ENCODE measurements at regions not wholly inside any gene's neighbourhood (a gene's known extent, or its start where the extent isn't known, plus 50 kb on each side); places are given as distances from the start of the nearest gene placed in this dataset.

DNA sequence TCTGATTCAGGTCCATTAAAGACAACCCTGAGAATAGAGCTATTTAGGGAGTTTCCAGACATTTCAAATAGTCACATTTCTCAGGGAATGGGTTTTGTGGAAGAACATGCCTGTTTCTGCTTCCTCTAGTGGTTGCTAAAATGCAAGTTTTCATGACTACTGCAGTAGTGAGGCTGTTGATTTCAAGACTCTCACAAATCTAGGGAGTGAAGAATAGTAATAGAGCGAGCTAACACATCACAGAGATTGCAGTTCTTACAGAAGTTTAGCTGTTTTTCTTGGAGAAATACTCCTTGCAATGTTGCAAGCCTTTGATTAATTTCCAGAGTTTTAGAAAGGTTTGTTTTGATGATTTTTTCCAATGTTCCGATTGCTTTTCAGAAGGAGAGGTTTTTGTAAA lies 610.2 kb upstream of the HTR2C start:
- ATAC-seq (no peak), DNase-seq (no peak)
- intact Hi-C loops (cut with DNase I), result no loop called here
- no peak overlapping the region for H3K4me3 ChIP-seq
- no peak for TF ChIP-seq CTCF (IDR thresholded peaks at IDR 0.05)
- TF ChIP-seq POLR2A (IDR thresholded peaks at IDR 0.05), result no peak
- no peaks in the 10 kb centered on the region for H3K9me3 ChIP-seq
- H3K27me3 ChIP-seq, result no peaks in the 10 kb centered on the region
- no peak overlapping the region for H3K27ac ChIP-seq
- 49 to 62% methylated on average over 2 of the region's 2 CpGs for WGBS, 2 donors
- H3K36me3 ChIP-seq (replicated peaks in 1 of 2; ENCODE audit: insufficient read depth in 1 of 2, low read depth in 2 of 2), result no peaks in the 10 kb centered on the region
- H3K4me1 ChIP-seq, result no peaks in the 10 kb centered on the region

DNA sequence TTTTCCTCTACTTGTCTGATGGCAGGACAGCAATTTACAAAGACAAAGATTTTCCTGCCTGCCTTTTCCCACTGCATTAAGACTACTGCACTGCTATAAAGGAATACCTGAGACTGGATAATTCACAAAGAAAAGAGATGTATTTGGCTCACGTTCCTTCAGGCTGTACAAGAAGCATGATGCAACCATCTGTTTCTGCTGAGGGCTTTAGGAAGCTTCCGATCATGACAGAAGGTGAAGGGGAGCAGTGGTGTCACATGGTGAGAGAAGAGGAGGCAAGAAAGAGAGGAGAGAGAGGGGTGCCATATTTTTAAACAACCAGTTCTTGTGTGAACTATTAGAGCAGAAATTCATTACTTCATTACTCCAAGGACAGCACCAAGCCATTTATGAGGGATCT lies 617.1 kb upstream of the HTR2C start:
- TF ChIP-seq POLR2A (IDR thresholded peaks at IDR 0.05) (no peak), CTCF (IDR thresholded peaks at IDR 0.05) (no peak)
- Histone ChIP-seq H3K4me1 (no peaks in the 10 kb centered on the region), H3K27me3 (no peaks in the 10 kb centered on the region), H3K36me3 (replicated peaks in 1 of 2; ENCODE audit: insufficient read depth in 1 of 2, low read depth in 2 of 2) (no peaks in the 10 kb centered on the region), H3K27ac (no peak overlapping the region), H3K4me3 (no peak overlapping the region), H3K9me3 (no peaks in the 10 kb centered on the region)
- intact Hi-C loops (cut with DNase I), result no loop called here
- ATAC-seq (no peak), DNase-seq (no peak)
- WGBS, 2 donors, result 56 to 62% methylated on average over 2 of the region's 2 CpGs

- Histone ChIP-seq H3K4me1 (no peaks in the 10 kb centered on the region), H3K27ac (no peak overlapping the region), H3K4me3 (no peak overlapping the region), H3K27me3 (no peaks in the 10 kb centered on the region), H3K36me3 (replicated peaks in 1 of 2; ENCODE audit: insufficient read depth in 1 of 2, low read depth in 2 of 2) (no peaks in the 10 kb centered on the region), H3K9me3 (no peaks in the 10 kb centered on the region)
- WGBS, 2 donors, result 5 to 11% methylated on average over 1 of the region's 1 CpG
- intact Hi-C loops (cut with DNase I), result no loop called here
- TF ChIP-seq CTCF (IDR thresholded peaks at IDR 0.05), result no peak
- TF ChIP-seq POLR2A (IDR thresholded peaks at IDR 0.05), result no peak
- ATAC-seq, result no peak
- no peak for DNase-seq
Measured at GRCh38 chrX:113962343-113962742, 621.5 kb upstream of the HTR2C start.

GRCh38 chrX:113959912-113960626 lies 623.8 kb upstream of the HTR2C start:
- Histone ChIP-seq H3K9me3 (no peaks in the 10 kb centered on the region), H3K27ac (no peak overlapping the region), H3K4me1 (no peaks in the 10 kb centered on the region), H3K36me3 (replicated peaks in 1 of 2; ENCODE audit: insufficient read depth in 1 of 2, low read depth in 2 of 2) (no peaks in the 10 kb centered on the region), H3K27me3 (no peaks in the 10 kb centered on the region), H3K4me3 (no peak overlapping the region)
- intact Hi-C loops (cut with DNase I), result no loop called here
- no peak for ATAC-seq
- TF ChIP-seq CTCF (IDR thresholded peaks at IDR 0.05) (no peak), POLR2A (IDR thresholded peaks at IDR 0.05) (no peak)
- 23 to 31% methylated on average over 4 of the region's 4 CpGs for WGBS, 2 donors
- DNase-seq, result no peak

- TF ChIP-seq POLR2A (IDR thresholded peaks at IDR 0.05) (no peak), CTCF (IDR thresholded peaks at IDR 0.05) (no peak)
- intact Hi-C loops (cut with DNase I), result no loop called here
- no peak for DNase-seq
- 58 to 62% methylated on average over 6 of the region's 6 CpGs for WGBS, 2 donors
- no peak for ATAC-seq
- Histone ChIP-seq H3K4me1 (no peaks in the 10 kb centered on the region), H3K4me3 (no peak overlapping the region), H3K27me3 (no peaks in the 10 kb centered on the region), H3K27ac (no peak overlapping the region), H3K36me3 (replicated peaks in 1 of 2; ENCODE audit: insufficient read depth in 1 of 2, low read depth in 2 of 2) (no peaks in the 10 kb centered on the region), H3K9me3 (no peaks in the 10 kb centered on the region)
Measured at GRCh38 chrX:113956936-113957335, 627.0 kb upstream of the HTR2C start.
